HG03039 (cell line): ENCODE measurements at regions not wholly inside any gene's neighbourhood (a gene's known extent, or its start where the extent isn't known, plus 50 kb on each side); places are given as distances from the start of the nearest gene placed in this dataset.

Source experiments
- ATAC-seq: cut with Tn5 transposase; IDR thresholded peaks from one replicate; pipeline ENCODE4 v1.9.1; 2021; ENCODE audit warnings: mild to moderate bottlenecking, moderate library complexity; ENCODE audit not compliant: unreplicated experiment

- no peak for ATAC-seq
Measured at GRCh38 chr12:31868965-31869364, 90.2 kb upstream of the RESF1 start.

DNA sequence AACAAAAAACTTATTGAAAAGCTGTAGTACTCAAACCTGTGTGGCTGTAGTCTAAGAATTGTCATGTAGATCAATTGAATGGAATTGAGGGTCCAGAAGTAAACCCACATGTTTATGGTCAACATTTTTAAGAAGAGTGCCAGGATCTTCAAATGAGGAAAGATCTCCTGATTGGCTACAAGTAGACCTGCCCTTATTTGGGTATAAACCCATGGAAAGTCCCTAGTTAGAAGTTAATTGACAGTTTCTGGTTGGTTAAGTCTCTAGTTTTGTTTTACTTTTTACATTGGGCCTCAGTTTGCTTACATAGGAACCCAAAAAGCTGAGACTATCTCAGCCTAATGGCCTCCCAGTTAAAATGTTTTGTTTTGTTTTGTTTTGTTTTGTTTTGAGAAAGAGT, 91.9 kb upstream of the RESF1 start:
- no peak for ATAC-seq

- ATAC-seq: no peak
Measured at GRCh38 chr12:31866523-31866922, 92.7 kb upstream of the RESF1 start.

DNA sequence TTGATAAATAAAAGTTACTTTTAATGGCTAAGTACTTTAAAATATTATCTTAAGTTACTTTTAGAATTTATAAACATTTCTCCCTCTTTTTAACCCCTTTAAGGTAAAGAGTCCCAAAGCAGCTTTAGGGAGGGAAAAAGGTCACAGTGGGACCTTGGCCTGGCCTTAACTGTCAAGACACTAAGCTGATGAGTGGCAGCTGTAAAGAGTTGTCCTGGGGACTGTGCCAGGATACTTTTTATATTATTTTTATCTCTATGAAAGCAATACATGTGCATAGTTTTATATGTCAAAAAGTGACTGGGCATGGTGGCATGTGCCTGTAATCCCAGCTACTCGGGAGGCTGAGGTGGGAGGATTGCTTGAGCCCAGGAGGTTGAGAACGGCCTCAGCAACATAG, 94.2 kb upstream of the RESF1 start:
- no peak for ATAC-seq

DNA sequence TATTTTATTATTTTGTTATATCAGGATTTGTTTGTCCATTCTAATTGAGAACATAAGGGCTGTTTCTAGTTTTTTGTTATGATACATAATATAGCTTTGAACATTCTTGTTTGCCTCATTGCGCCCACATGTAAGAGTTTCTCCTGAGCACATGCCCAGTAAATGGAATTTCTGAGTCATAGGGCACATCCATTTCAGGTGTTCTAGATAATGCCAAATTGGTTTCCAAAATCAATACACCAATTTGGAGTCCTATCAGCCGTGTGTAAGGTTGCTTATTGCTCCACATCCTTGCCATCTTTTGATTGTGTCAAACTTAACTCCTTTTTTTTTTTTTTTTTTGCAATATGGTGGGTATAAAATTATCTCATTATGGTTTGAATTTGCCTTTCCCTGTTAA, 97.9 kb upstream of the RESF1 start:
- ATAC-seq: no peak

DNA sequence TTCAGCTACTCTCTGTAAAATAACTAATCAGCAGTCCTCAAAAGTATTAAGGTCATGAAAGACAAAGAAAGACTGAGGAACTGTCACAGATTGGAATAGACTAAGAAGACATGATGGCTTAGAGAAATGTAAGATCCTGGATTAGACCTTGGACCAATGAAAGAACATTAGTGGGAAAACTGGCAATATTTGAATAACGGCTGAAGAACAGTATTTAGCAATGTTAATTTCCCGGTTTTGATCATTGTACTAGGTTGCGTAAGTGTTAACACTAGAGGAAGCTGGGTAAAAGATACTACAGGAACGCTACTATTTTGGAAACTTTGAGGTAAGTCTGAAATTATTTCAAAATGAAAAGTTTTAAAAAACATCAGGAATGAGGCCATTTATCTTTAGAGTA, 98.8 kb upstream of the RESF1 start:
- ATAC-seq: no peak

DNA sequence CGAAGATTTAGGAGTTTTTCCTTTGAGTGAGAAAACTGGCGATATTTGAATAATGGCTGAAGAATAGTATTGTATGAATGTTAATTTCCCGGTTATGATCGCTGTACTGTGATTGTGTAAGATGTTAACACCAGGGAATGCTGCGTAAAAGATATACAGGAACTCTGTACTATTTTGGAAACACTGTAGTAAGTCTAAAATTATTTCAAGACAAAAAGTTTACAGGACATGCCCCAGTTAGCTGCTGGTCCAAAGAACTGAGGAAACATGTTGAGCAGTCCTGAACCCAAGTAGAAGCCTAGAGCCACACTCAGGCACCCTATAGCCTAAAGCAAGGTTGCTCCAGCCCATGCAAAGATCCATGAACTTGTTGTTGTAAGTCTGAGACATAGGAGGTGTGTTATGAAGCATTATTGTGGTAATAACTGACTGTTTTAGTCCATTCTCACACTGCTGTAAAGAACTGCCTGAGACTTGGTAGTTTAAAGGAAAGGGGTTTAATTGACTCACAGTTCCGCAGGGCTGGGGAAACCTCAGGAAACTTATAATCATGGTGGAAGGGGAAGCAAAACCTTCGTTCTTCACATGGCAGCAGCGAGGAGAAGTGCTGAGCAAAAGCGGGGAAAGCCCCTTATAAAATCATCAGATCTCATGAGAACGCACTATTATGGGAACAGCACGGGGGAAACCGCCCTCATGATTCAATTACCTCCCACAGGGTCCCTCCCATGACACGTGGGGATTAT, 99.8 kb upstream of the RESF1 start:
- no peak for ATAC-seq

DNA sequence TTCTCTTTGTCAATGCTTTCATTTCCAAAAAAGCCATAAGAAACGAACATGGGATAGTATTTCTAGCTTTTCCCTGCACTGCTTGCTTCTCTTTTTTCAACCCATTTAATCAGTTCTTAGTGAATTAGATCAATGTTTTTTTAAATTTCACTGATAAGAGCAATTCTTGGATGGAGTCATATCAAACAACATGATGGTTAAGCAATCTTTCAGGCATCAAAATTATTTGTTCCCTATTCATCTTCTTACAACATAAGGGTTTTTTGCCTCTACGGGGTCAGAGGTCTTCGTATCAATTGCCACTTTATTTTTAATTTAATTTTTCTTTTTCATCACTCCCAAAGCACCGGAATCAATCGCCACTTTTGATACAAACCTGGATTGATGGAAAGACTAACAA, 103.8 kb upstream of the RESF1 start:
- ATAC-seq: no peak

DNA sequence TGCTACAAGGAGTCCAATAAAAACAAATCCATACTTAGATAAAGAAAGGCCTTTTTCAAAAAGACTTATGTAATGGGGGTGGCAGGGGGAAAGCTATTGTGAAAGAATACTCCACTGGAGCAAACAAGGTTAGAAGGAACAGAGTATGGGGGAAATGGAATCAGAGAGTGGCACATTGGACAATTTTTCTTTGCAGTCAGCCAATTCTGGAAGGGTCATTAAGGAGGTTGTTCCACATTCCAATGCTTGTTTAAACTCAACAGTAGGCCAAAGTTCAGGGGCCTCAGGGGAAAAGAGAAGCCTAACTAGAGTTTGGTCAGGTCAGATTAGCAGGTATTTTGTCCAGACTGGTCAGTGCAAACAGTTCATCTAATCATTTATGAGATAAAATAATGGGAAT, 105.2 kb upstream of the RESF1 start:
- no peak for ATAC-seq

- ATAC-seq: no peak
Measured at GRCh38 chr12:31853520-31853919, 105.7 kb upstream of the RESF1 start.

GRCh38 chr12:31850268-31850667, 108.9 kb upstream of the RESF1 start:
- no peak for ATAC-seq

DNA sequence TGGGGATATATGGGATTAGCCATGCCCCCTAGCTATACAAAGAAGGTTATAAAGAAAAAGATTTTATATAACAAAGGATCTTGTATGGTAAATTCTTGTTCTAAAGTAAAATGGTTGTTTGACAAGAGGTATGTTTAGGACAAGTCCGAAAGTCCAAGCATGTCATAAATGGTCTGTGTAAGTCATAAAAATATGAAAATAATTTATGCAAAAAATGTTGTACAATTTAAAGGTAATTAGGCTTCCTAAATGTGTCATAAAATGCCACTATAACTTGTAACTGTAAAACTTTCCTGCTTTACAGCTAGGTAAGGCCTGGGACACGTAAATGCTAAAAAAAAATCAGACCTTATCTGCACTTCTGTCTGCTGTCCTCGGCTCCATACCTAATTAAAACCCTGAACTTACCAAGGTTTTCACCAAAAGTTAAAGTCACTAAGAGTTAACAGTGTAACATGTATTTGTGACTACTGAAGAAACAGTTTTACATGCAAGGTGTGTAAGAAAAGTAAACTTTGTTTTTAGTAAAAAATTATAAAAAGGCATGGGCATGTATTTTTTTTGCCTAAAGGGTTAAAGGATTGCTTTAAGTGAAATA, 110.0 kb upstream of the RESF1 start:
- ATAC-seq: no peak

DNA sequence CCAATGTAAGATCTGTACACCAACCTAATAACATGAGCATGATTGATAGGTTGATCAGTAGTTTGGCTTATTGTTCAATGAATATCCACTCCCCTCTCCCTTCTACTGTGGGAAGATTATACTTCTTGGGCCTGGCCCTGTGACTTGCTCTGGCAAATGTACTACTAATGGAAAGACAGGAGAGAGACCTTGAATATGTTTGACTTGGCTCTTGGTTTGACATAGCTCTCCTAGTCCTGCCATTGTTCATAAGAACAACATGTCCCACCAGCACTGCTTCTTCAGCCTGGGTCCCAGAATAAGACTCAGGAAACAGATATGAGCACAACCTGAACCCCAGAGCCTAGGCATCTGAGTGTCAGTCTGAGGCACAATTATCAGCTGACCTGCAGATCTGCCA, 112.8 kb upstream of the RESF1 start:
- no peak for ATAC-seq

- ATAC-seq: no peak
Measured at GRCh38 chr12:31845613-31846322, 113.4 kb upstream of the RESF1 start.

GRCh38 chr12:31843398-31844095, 114.7 kb upstream of the AMN1 start:
- ATAC-seq: no peak

DNA sequence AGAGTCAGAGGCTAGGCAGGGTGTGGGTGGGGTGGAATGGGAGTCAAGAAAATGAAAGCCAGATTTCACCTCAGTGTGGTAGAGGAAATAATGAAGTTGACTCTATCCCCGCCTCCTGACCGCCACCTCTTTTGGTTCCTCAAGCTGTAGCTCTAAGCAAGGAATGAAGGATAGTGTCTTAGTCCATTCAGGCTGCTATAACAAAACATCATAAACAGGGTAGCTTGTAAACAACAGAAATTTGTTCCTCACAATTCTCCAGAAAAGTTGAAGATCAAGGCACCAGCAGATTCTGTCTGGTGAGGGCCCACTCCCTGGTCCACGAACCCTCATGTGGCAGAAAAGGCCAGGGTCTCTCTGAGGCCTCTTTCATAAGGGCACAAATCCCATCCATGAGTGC, 109.1 kb upstream of the AMN1 start:
- no peak for ATAC-seq

GRCh38 chr12:31835276-31835882, 106.6 kb upstream of the AMN1 start:
- ATAC-seq: no peak

DNA sequence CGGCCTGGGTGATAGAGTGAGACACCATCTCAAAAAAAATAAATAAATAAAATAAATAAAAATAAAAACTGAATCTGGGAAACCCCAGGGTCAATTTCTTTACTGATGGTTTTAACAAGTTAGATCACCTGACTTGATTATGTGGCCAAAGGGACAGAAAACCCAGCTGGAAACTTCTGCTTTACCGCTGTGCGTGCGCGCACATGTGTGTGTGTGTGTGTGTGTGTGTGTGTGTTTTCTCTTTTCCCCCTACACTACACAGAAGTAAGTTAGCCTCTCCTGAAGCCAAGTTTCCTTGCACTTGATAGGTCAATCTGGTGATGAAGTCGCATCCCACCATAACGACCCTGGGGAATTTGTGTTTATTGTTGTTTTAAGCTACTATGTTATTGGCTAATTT, 105.3 kb upstream of the AMN1 start:
- no peak for ATAC-seq

DNA sequence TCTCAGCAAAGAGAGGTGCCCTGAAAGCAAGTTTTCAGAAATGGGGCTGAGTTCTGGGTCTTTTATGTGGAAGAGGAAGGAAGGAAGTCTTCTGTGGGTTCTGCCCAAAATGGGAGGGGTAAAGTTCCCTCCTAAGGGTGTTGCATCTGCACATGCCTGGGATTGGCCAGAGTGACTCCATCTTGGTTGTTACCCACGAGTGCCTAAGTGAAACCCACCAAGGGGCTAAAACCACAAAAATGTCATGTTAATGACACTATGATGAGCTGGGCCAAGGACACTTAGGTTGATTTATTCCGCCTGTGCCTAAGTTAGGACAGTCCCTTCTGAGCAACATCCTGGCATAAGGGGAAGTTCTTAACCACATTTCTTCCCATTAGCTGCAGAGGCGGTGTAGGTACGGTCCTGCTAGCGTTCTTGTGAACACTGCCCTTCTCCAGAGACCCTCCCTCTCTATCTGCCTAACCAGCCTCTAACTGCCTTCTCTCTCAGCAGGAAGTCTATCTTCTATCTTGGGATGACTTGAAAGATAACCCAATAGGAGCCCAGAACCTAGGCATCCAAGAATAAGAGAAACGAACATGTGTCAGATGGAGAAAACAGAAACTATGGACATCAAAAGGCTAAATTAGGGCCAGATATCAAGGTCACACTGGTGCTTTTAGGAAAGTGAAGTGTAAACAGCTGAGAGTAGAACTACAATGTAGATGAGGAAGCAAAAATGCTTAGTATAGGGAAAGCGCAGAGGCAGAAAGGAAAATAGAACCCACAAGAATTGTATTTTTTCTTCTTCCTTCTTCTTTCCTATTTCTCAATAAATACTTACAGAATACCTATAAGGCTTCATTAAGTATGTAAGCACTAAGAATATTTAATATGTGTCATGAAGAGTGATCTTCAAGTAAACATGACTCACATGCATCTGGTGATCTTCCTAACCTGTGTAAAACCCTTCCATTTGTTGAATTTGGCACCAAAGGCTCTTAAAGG, 104.2 kb upstream of the AMN1 start:
- ATAC-seq: peak; percentile 58

GRCh38 chr12:31828071-31828470, 99.2 kb upstream of the AMN1 start:
- ATAC-seq: no peak
